SU-DHL-6 (cell line): ENCODE measurements at regions not wholly inside any gene's neighbourhood (a gene's known extent, or its start where the extent isn't known, plus 50 kb on each side); places are given as distances from the start of the nearest gene placed in this dataset.

Source experiments
- H2AFZ ChIP-seq: fragments of 200-600 bp; sonication (generic); 2 replicates; pipeline ENCODE4 v1.6.1; 2014; ENCODE audit warnings: low read depth, mild to moderate bottlenecking, moderate library complexity, mixed read lengths, antibody characterized with exemption, low read length; ENCODE audit not compliant: severe bottlenecking
- H3F3A ChIP-seq: fragments of 200-600 bp; shearing (Covaris generic); 2 replicates; pipeline ENCODE4 v1.6.0; 2016; ENCODE audit warnings: antibody characterized with exemption, mild to moderate bottlenecking; ENCODE audit not compliant: insufficient read depth
- H3K27ac ChIP-seq: fragments of 200-600 bp; sonication (generic); 2 replicates; pipeline ENCODE4 v1.5.1; 2016; ENCODE audit warnings: low read depth, mild to moderate bottlenecking, low read length, moderate library complexity, mixed read lengths
- H3K27me3 ChIP-seq: fragments of 200-600 bp; sonication (generic), shearing (Covaris generic); 2 replicates; pipeline ENCODE4 v1.6.0; 2014; ENCODE audit warnings: mild to moderate bottlenecking, low read length
- H3K36me3 ChIP-seq: fragments of 200-600 bp; sonication (generic); 2 replicates; pipeline ENCODE4 v1.6.1; 2014; ENCODE audit warnings: mild to moderate bottlenecking, low read length, mixed read lengths
- H3K4me2 ChIP-seq: fragments of 300-600, 200-600 bp; shearing (Covaris generic), sonication (generic); 2 replicates; pipeline ENCODE4 v1.6.0; 2014; ENCODE audit warnings: low read length, low read depth, mild to moderate bottlenecking; ENCODE audit not compliant: poor library complexity, severe bottlenecking
- H3K4me3 ChIP-seq: fragments of 200-600 bp; sonication (generic); 2 replicates; pipeline ENCODE4 v1.5.1; 2014; ENCODE audit warnings: antibody characterized with exemption, low read length, mild to moderate bottlenecking, mixed read lengths; ENCODE audit not compliant: insufficient read depth, poor library complexity, severe bottlenecking
- H3K79me2 ChIP-seq: fragments of 200-600 bp; sonication (generic); 2 replicates; pipeline ENCODE4 v1.6.1; 2014; ENCODE audit warnings: mild to moderate bottlenecking, low read length, moderate library complexity; ENCODE audit not compliant: insufficient read depth
- H3K9ac ChIP-seq: fragments of 200-600 bp; sonication (generic); 2 replicates; pipeline ENCODE4 v1.7.0; 2014; ENCODE audit warnings: mild to moderate bottlenecking, low read length
- H3K9me2 ChIP-seq: fragments of 200-600 bp; sonication (generic); replicated peaks from 2 replicates; pipeline ENCODE4 v1.6.1; 2014; ENCODE audit warnings: low read length; ENCODE audit not compliant: insufficient read depth
- H3K9me3 ChIP-seq: fragments of 200-600 bp; sonication (generic); 2 replicates; pipeline ENCODE4 v1.6.1; 2014; ENCODE audit warnings: low read length, mixed read lengths; ENCODE audit not compliant: insufficient read depth
- H4K20me1 ChIP-seq: fragments of 200-600 bp; sonication (generic); 2 replicates; pipeline ENCODE4 v1.6.1; 2014; ENCODE audit warnings: low read depth, mild to moderate bottlenecking, antibody characterized with exemption, low read length, moderate library complexity, mixed read lengths
- CTCF ChIP-seq: fragments of 200-600 bp; sonication (generic); IDR thresholded peaks from one replicate; pipeline ENCODE4 v1.5.1; 2017; ENCODE audit warnings: antibody characterized with exemption, mild to moderate bottlenecking, low read length, moderate library complexity; ENCODE audit not compliant: insufficient read depth, poor library complexity, severe bottlenecking
- EZH2phosphoT487 ChIP-seq: fragments of 200-600 bp; sonication (generic), shearing (Covaris generic); conservative IDR thresholded peaks from 2 replicates; pipeline ENCODE4 v1.6.1; 2018; ENCODE audit warnings: mild to moderate bottlenecking, antibody characterized with exemption, low read length, moderate library complexity, mixed read lengths

DNA sequence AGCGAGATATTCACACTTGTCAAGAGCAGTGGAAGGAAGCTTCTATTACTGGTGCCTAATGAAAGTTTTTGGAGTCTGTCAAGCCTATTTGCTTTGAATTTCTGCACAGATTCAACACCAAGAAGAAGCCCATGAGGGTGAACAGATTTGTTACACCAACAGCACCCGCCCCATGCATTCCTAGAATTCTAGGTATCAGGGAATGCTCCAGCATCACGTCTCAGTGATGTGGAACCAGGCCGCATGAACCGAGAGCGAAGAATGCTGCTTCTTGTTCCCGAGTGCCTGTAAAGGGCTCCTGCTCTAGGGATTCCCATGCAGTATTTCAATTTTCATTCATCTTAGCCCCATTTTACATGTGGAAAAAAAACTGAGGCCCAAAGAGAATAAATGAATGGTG lies 69.7 kb downstream of the KCNF1 start:
- Histone ChIP-seq H3K79me2 (no peaks in the 10 kb centered on the region), H2AFZ (no peak overlapping the region), H3F3A (no peaks in the 10 kb centered on the region), H3K9me2 (no peaks in the 10 kb centered on the region), H3K4me3 (no peak overlapping the region), H3K27me3 (no peaks in the 10 kb centered on the region), H4K20me1 (no peaks in the 10 kb centered on the region), H3K4me2 (no peak overlapping the region), H3K36me3 (no peaks in the 10 kb centered on the region), H3K9ac (no peak overlapping the region), H3K27ac (no peak overlapping the region), H3K9me3 (no peaks in the 10 kb centered on the region)
- no peak for TF ChIP-seq EZH2phosphoT487
- no peak for TF ChIP-seq CTCF

GRCh38 chr2:10981941-10982431 lies 70.3 kb downstream of the KCNF1 start:
- no peaks in the 10 kb centered on the region for H3K36me3 ChIP-seq
- H3K4me3 ChIP-seq: no peak overlapping the region
- no peaks in the 10 kb centered on the region for H3K27me3 ChIP-seq
- no peak overlapping the region for H3K4me2 ChIP-seq
- H3F3A ChIP-seq: no peaks in the 10 kb centered on the region
- H2AFZ ChIP-seq: no peak overlapping the region
- H4K20me1 ChIP-seq: no peaks in the 10 kb centered on the region
- no peaks in the 10 kb centered on the region for H3K79me2 ChIP-seq
- H3K9ac ChIP-seq: no peak overlapping the region
- no peaks in the 10 kb centered on the region for H3K9me3 ChIP-seq
- no peaks in the 10 kb centered on the region for H3K9me2 ChIP-seq
- H3K27ac ChIP-seq: no peak overlapping the region
- TF ChIP-seq CTCF: no peak
- TF ChIP-seq EZH2phosphoT487: no peak

DNA sequence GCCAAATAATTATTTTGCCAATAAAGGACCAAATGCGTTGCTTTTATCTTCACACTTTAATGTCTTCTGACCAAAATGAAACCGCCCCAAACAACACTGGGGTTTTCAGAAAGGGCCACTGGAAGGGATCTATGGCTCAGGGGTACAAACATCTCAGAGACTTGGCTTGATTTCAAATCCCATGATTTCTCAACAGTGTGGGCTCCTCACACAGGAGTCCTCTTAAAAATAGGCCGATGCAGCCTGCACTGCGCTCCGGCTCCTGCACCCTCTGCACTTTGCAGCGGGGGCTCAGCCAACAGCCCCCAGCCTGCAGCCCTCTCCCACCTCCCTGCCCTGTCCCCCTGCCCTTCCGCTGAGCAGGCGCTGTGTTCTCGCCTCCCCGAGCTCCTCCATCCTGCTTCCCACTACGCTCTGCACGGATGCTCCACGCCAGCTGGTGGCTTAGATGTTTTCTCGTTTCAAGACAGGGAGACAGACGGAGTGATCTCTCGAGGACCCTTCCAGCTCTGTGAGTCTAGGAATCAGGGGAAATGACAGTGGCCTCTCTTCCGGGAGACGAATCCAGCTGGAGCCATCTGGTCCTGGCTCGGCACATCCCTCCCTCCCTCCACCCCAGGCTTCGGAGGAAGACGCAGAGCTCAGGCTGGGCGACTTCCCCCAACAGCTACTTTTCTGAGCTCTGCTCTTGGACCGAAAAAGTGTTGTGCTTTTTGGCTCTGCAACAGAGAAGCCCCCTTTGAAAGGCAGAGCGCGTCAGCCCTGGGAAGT lies 71.4 kb downstream of the KCNF1 start:
- Histone ChIP-seq H3K9me2 (no peaks in the 10 kb centered on the region), H3K4me3 (no peak overlapping the region), H3K4me2 (no peak overlapping the region), H3K9ac (no peak overlapping the region), H3F3A (no peaks in the 10 kb centered on the region), H3K27me3 (no peaks in the 10 kb centered on the region), H2AFZ (no peak overlapping the region), H3K36me3 (no peaks in the 10 kb centered on the region), H3K9me3 (no peaks in the 10 kb centered on the region), H3K27ac (no peak overlapping the region), H4K20me1 (no peaks in the 10 kb centered on the region), H3K79me2 (no peaks in the 10 kb centered on the region)
- TF ChIP-seq CTCF (no peak), EZH2phosphoT487 (no peak)
